ENCODE measurements at regions not wholly inside any gene's neighbourhood (a gene's known extent, or its start where the extent isn't known, plus 50 kb on each side); places are given as distances from the start of the nearest gene placed in this dataset.

GRCh38 chr3:71956069-71956340, 171.1 kb upstream of the PROK2 start:
- TF ChIP-seq CTCF (conservative IDR thresholded peaks at IDR 0.05; ENCODE audit: low read depth in 2 of 2) (no peak), NANOG (IDR thresholded peaks at IDR 0.05; ENCODE audit: borderline replicate concordance) (no peak), REST (IDR thresholded peaks at IDR 0.05; ENCODE audit: unreplicated experiment) (no peak), STAT1 (IDR thresholded peaks at IDR 0.05; ENCODE audit: unreplicated experiment) (no peak), EZH2 (IDR thresholded peaks at IDR 0.05; ENCODE audit: low read depth, unreplicated experiment) (no peak), POLR2AphosphoS5 (IDR thresholded peaks at IDR 0.05; ENCODE audit: low read depth) (no peak), JUNB (IDR thresholded peaks at IDR 0.05; ENCODE audit: unreplicated experiment) (no peak), CREB1 (CRISPR knock-in tag; IDR thresholded peaks at IDR 0.05; ENCODE audit: low read depth) (no peak)
